Left ventricle myocardium inferior (tissue), 1 donor: ENCODE measurements at regions not wholly inside any gene's neighbourhood (a gene's known extent, or its start where the extent isn't known, plus 50 kb on each side); places are given as distances from the start of the nearest gene placed in this dataset.

Experiments used
- DNase-seq: peaks from one replicate; pipeline ENCODE4 v3.0.0-alpha.2; 2020
- H3K27ac ChIP-seq: fragments of 200-600 bp; replicated peaks from 2 replicates; pipeline ENCODE4 v1.8.0; 2021
- H3K27me3 ChIP-seq: fragments of 200-600 bp; 2 replicates; pipeline ENCODE4 v1.8.0; 2021; ENCODE audit warnings: low read depth
- H3K36me3 ChIP-seq: fragments of 200-600 bp; 2 replicates; pipeline ENCODE4 v1.8.0; 2021
- H3K4me1 ChIP-seq: fragments of 200-600 bp; 2 replicates; pipeline ENCODE4 v1.8.0; 2021
- H3K4me3 ChIP-seq: fragments of 200-600 bp; 2 replicates; pipeline ENCODE4 v1.8.0; 2021; ENCODE audit warnings: mild to moderate bottlenecking, moderate library complexity
- H3K9me3 ChIP-seq: fragments of 200-600 bp; replicated peaks from 2 replicates; pipeline ENCODE4 v1.8.0; 2021
- intact Hi-C: fragments of 100-400 bp; cut with micrococcal nuclease; formaldehyde crosslinking; loops from one replicate; pipeline ENCODE4 v1.11.0; 2022
- TF ChIP-seq, protein P1 (sequence below): fragments of 200-600 bp; IDR thresholded peaks from 2 replicates; pipeline ENCODE4 v1.8.0; 2021; ENCODE audit warnings: antibody characterized with exemption, mild to moderate bottlenecking, borderline replicate concordance
- donor health status: DM: no; HTN: yes; CAD: no; lungs with severe emphysema.

DNA sequence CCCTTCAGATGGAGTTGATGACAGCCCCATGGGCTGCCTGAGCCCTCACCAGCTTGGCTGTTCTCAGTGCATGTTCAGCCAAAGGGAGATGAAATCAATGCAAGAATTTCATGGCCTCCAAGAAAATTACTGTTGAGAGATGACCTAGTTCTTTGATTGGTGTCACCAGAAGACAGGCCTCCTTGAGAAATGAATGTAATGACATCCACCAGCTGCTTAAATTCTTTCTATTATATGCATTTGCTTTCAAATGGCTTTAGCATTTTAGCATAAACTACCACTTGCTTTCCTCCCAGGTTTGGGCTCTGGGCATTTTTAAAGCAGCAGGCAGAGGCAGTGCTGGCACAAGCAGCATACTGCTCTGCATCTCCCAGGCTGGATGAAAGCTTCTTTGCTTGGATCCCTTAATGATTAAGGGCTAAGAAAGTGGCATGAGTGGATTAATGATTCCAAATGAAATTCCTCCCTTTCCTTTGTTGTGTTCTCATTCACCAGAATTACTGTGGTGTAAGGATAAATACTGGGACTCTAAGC is 278.4 kb downstream of the ZNF326 start:
- no peak overlapping the region for H3K27ac ChIP-seq
- H3K27me3 ChIP-seq, result no peaks in the 10 kb centered on the region
- intact Hi-C loops, result no loop called here

DNA sequence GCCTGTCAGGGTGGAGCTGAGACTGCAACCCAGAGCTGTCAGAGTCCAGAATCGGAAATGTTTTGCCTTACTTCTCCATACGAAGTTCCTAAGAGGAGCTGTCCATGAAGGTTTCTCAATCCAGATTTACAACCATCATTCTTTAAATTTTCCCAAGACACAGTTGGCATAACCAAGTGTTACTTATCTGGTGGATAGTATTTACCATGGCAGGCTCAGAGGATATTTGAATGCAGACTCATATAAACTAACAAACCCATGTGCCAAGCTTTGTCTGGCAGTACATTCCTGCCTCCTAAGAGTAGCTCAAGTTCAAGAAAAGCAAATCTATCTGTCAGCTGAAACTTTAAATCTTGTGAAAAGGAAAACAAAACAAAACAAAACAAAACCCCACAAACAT is 267.9 kb downstream of the ZNF326 start:
- TF ChIP-seq, protein P1, sequence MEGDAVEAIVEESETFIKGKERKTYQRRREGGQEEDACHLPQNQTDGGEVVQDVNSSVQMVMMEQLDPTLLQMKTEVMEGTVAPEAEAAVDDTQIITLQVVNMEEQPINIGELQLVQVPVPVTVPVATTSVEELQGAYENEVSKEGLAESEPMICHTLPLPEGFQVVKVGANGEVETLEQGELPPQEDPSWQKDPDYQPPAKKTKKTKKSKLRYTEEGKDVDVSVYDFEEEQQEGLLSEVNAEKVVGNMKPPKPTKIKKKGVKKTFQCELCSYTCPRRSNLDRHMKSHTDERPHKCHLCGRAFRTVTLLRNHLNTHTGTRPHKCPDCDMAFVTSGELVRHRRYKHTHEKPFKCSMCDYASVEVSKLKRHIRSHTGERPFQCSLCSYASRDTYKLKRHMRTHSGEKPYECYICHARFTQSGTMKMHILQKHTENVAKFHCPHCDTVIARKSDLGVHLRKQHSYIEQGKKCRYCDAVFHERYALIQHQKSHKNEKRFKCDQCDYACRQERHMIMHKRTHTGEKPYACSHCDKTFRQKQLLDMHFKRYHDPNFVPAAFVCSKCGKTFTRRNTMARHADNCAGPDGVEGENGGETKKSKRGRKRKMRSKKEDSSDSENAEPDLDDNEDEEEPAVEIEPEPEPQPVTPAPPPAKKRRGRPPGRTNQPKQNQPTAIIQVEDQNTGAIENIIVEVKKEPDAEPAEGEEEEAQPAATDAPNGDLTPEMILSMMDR, result no peak
- intact Hi-C loops, result no loop called here
- Histone ChIP-seq H3K4me1 (no peaks in the 10 kb centered on the region), H3K4me3 (no peak overlapping the region), H3K36me3 (no peaks in the 10 kb centered on the region), H3K27ac (no peak overlapping the region), H3K27me3 (no peaks in the 10 kb centered on the region), H3K9me3 (peaks cover 4% of the 10 kb centered on the region)
- no peak for DNase-seq

More for the DNA sequence above, 278.4 kb downstream of the ZNF326 start:
- DNase-seq, result no peak
- TF ChIP-seq, protein P1, result no peak
- peaks cover 14% of the 10 kb centered on the region for H3K4me1 ChIP-seq
- no peak overlapping the region for H3K4me3 ChIP-seq
- no peaks in the 10 kb centered on the region for H3K36me3 ChIP-seq
- no peaks in the 10 kb centered on the region for H3K9me3 ChIP-seq

DNA sequence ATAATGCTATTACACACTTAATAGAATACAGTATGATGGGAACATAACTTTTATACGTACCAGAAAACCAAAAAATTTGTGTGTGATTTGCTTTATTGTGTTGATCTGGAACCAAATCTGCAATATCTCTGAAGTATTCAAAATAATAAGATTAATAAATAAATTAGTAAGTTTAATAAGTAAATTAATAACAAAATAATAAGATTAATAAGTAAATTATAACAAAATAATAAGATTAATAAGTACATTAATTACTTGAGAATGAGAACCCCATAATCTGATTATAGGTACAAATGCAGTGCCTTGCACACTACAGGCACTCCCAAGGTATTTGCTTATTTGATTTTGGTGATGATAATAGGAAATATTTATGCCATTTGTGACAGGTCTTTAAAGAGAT is 267.4 kb downstream of the ZNF326 start:
- Histone ChIP-seq H3K4me1 (no peaks in the 10 kb centered on the region), H3K9me3 (peaks cover 4% of the 10 kb centered on the region), H3K27me3 (no peaks in the 10 kb centered on the region), H3K36me3 (no peaks in the 10 kb centered on the region), H3K27ac (no peak overlapping the region), H3K4me3 (no peak overlapping the region)
- TF ChIP-seq, protein P1, result no peak
- intact Hi-C loops, result no loop called here
- DNase-seq, result no peak

DNA sequence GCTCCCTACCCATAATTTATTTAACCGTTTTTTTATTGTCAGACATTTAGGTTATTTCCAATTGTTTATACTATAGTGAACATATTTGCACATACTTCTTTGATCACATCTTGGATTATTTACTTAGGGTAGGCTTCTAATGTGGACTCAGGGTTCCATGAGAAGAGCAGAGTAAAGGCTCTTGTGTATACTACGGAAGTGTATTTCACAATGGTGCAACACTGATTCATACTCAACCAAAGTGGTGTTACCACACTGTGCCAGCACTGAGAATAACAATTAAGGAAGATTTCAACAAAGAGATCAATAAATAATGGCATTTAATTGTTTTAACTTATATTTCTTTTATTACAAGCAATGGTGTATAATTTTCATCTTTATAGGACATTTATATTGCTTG is 251.2 kb downstream of the ZNF326 start:
- H3K4me3 ChIP-seq, result no peak overlapping the region
- DNase-seq, result no peak
- intact Hi-C loops, result no loop called here
- H3K9me3 ChIP-seq, result peaks cover 32% of the 10 kb centered on the region
- no peaks in the 10 kb centered on the region for H3K36me3 ChIP-seq
- H3K4me1 ChIP-seq, result peaks cover 6% of the 10 kb centered on the region
- H3K27ac ChIP-seq, result no peak overlapping the region
- TF ChIP-seq, protein P1, result no peak
- H3K27me3 ChIP-seq, result no peaks in the 10 kb centered on the region

DNA sequence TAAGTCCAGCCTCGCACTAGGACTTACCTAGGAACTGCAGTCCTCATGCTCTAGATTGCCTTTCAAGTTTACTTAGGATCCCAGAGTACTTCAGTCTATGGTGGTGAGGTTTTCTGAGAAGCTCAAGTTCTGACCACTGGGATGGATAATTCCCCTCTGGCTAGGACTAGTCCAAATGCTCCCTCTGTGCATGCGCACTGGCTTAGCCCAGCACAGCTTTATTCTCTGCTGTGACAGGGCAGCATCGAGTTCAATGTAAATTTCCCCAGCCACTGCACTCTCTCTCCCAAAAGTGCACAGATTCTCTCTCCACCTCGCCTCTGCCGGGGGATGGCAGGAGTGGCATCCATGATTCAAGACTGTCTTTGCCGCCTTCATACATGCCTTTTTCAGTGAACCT is 241.6 kb downstream of the ZNF326 start:
- Histone ChIP-seq H3K4me1 (no peaks in the 10 kb centered on the region), H3K36me3 (no peaks in the 10 kb centered on the region), H3K27me3 (no peaks in the 10 kb centered on the region), H3K27ac (no peak overlapping the region), H3K9me3 (peaks cover 29% of the 10 kb centered on the region), H3K4me3 (no peak overlapping the region)
- intact Hi-C loops, result no loop called here
- TF ChIP-seq, protein P1, result no peak
- DNase-seq, result no peak
